Mucosa of descending colon (tissue), 3 donors: ENCODE measurements at regions not wholly inside any gene's neighbourhood (a gene's known extent, or its start where the extent isn't known, plus 50 kb on each side); places are given as distances from the start of the nearest gene placed in this dataset.

Source experiments
- ATAC-seq: fragments of 200-7000 bp; cut with Tn5 transposase; one replicate; pipeline ENCODE4 v1.9.1; 2020; ENCODE audit warnings: mild to moderate bottlenecking, moderate library complexity
- DNase-seq, 3 donors: peaks; one replicate each; pipeline ENCODE4 v3.0.0-alpha.2; 2020
- H3K36me3 ChIP-seq: fragments of 200-600 bp; one replicate; pipeline ENCODE4 v1.8.0; 2021; ENCODE audit warnings: low read depth, mild to moderate bottlenecking
- H3K4me1 ChIP-seq: fragments of 200-600 bp; one replicate; pipeline ENCODE4 v1.8.0; 2021; ENCODE audit warnings: low read depth, mild to moderate bottlenecking
- H3K4me3 ChIP-seq: fragments of 200-600 bp; one replicate; pipeline ENCODE4 v1.8.0; 2021; ENCODE audit warnings: mild to moderate bottlenecking
- H3K9me3 ChIP-seq: fragments of 200-600 bp; one replicate; pipeline ENCODE4 v1.8.0; 2021; ENCODE audit warnings: mild to moderate bottlenecking
- intact Hi-C, 2 donors: fragments of 100-400 bp; cut with DNase I in 1 of 2; cut with micrococcal nuclease in 1 of 2; formaldehyde crosslinking; loops; one replicate each; pipeline versions ENCODE4 v1.11.0 to v1.11.1; 2022; cut with DNase I, micrococcal nuclease
- TF ChIP-seq, protein P1 (sequence below): fragments of 200-600 bp; IDR thresholded peaks from one replicate; pipeline ENCODE4 v1.8.0; 2022; ENCODE audit warnings: antibody characterized with exemption, mild to moderate bottlenecking
- donor health status: DM: no; HTN: no; CAD: no; lungs with moderate emphysema.
- donor health status: DM: no; HTN: no; CAD: no.
- donor health status: DM: no; HTN: yes; CAD: no.

DNA sequence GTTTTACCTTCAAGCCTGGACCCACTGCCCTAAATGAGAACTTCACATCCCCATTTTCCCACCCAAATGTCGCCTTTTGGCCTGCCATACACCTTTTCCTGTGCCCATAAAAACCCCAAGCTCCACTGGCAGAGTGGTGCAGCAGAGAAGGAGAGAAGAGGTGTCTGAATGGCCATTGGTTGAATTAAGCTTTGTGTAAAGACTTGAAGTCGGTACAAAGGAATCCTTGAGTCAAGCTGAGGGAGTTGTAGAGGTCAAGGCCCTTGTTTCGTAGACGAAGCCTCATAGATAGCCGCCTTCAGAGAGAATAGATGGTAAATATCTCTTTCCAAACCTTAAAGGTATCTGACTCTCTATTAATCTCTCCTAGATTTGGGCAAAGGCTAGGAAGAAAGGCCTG lies 1479.2 kb upstream of the PRR20A start:
- Histone ChIP-seq H3K9me3 (peaks cover 36% of the 10 kb centered on the region), H3K4me3 (no peak overlapping the region), H3K4me1 (no peaks in the 10 kb centered on the region), H3K36me3 (no peaks in the 10 kb centered on the region)
- ATAC-seq (no peak), DNase-seq (no peak)
- intact Hi-C loops: no loop called here
- TF ChIP-seq, protein P1, sequence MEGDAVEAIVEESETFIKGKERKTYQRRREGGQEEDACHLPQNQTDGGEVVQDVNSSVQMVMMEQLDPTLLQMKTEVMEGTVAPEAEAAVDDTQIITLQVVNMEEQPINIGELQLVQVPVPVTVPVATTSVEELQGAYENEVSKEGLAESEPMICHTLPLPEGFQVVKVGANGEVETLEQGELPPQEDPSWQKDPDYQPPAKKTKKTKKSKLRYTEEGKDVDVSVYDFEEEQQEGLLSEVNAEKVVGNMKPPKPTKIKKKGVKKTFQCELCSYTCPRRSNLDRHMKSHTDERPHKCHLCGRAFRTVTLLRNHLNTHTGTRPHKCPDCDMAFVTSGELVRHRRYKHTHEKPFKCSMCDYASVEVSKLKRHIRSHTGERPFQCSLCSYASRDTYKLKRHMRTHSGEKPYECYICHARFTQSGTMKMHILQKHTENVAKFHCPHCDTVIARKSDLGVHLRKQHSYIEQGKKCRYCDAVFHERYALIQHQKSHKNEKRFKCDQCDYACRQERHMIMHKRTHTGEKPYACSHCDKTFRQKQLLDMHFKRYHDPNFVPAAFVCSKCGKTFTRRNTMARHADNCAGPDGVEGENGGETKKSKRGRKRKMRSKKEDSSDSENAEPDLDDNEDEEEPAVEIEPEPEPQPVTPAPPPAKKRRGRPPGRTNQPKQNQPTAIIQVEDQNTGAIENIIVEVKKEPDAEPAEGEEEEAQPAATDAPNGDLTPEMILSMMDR: no peak

DNA sequence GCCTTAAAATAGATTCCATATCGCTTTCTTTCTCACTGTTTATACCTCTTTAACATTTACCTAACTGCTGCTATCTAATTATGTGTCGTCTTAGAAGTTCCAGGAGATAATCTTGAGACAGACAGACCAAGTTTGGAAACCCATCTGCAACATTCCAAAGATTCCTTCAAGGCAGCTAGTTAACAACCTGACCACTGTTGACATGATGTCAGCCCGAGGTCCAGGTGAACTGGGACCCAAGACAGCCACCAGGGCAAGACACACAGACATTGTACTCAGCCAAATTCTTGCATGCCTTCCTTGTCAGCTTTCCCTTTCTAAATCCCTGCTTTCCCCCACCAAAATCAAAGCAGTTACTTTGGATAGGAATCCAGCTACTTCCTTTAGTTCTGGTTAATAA lies 1476.5 kb upstream of the PRR20A start:
- ATAC-seq (no peak), DNase-seq (no peak)
- intact Hi-C loops: no loop called here
- peaks cover 37% of the 10 kb centered on the region for H3K9me3 ChIP-seq
- no peaks in the 10 kb centered on the region for H3K36me3 ChIP-seq
- H3K4me1 ChIP-seq: no peaks in the 10 kb centered on the region
- no peak overlapping the region for H3K4me3 ChIP-seq
- TF ChIP-seq, protein P1: no peak

DNA sequence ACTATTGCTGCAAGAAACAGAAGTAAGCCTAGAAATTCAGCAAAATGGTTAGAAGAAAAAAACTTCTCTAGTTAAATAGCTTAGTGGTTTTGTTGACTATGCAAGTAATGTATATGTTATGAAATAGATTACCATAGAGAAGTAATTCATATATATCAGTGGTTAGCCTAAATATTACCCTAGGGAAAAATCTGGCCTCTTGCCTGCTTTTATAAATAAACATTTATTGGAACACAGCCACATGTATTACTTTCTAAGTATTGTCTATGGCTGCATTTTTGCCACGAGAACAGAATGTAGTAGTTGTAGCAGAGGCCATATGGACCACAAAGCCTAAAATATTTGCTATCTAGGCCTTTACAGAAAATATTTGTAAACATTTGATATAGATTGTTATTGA lies 1471.7 kb upstream of the PRR20A start:
- Histone ChIP-seq H3K4me1 (no peaks in the 10 kb centered on the region), H3K9me3 (peaks cover 48% of the 10 kb centered on the region), H3K36me3 (no peaks in the 10 kb centered on the region), H3K4me3 (no peak overlapping the region)
- TF ChIP-seq, protein P1: no peak
- ATAC-seq (no peak), DNase-seq (no peak)
- intact Hi-C loops: no loop called here

DNA sequence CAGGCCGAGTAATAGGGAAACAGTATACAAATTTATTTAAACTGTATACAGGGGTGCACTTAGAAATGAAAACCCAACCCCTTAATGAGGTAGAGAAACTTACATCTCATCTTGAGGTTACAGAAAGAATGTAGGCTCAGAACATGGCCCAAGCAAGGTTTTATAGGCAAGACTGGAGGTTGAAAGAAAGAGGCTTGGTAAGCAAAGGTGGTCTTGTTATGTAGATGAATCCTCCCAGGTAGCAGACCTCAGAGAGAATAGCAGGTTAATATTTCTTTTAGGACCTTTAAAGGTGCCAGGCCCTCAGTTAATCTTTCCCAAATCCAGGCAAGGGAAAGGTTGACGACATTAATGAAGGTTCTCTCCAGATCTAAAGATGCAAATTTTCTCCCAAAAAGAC lies 1466.8 kb upstream of the PRR20A start:
- H3K36me3 ChIP-seq: no peaks in the 10 kb centered on the region

DNA sequence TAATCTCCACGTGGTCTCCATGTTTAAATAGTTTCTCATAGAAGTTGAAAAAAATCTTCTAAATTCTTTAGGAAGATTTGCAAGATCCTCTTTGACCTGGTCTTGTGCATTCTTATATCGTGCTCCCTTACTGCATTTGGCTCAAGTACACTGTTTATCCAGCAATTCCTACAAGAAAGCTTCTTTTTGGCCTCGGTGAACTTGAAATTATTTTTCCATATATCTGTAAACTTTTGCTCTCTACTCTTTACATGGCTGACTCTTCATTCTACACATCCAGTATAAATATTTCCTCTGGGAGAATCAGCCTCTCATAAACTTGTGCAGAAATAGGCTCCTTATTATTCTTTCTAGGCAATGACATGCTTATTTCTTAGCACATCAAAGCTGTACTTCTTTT lies 1457.9 kb upstream of the PRR20A start:
- no peak for ATAC-seq
- DNase-seq: no peak
- no peaks in the 10 kb centered on the region for H3K36me3 ChIP-seq
- TF ChIP-seq, protein P1: no peak
- H3K9me3 ChIP-seq: peaks cover 21% of the 10 kb centered on the region
- intact Hi-C loops: no loop called here
- H3K4me3 ChIP-seq: no peak overlapping the region
- H3K4me1 ChIP-seq: no peaks in the 10 kb centered on the region

More for the DNA sequence above, 1466.8 kb upstream of the PRR20A start:
- TF ChIP-seq, protein P1: no peak
- no peak overlapping the region for H3K4me3 ChIP-seq
- peaks cover 45% of the 10 kb centered on the region for H3K9me3 ChIP-seq
- DNase-seq: no peak
- H3K4me1 ChIP-seq: no peaks in the 10 kb centered on the region
- intact Hi-C loops: no loop called here
- ATAC-seq: no peak

DNA sequence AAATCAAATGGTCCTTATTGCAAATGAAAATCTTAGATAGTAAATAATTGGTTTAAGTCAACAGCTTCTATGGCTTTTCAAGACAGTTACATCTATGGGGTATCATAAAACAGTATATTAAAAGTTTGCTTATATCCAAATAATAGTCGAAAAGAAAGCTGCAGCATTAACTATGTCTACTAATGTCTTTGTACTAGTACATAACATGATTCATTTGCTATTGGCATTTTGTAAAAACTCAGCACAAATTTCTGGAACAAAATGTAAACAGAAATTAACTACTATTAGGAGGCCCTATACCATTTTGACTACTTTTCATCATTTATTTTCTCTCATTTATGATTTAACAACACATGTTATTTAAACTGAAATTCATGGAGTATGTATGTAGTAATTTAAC lies 1435.2 kb upstream of the PRR20A start:
- DNase-seq (no peak), ATAC-seq (no peak)
- TF ChIP-seq, protein P1: no peak
- no peak overlapping the region for H3K4me3 ChIP-seq
- peaks cover 28% of the 10 kb centered on the region for H3K9me3 ChIP-seq
- no peaks in the 10 kb centered on the region for H3K4me1 ChIP-seq
- intact Hi-C loops: no loop called here
- no peaks in the 10 kb centered on the region for H3K36me3 ChIP-seq
